OCI-LY7 (cell line): ENCODE measurements at regions not wholly inside any gene's neighbourhood (a gene's known extent, or its start where the extent isn't known, plus 50 kb on each side); places are given as distances from the start of the nearest gene placed in this dataset.

Experiments
- BruUV-seq: library from RNA; stranded (reverse); fragments of 400-500 nt; replicated peaks from 2 replicates; lab custom pipeline; 2021; lab: Mats Ljungman, UMichigan
- CTCF ChIA-PET: fragments of 300-600 bp; sonication (Branson Sonifier 250); formaldehyde crosslinking; loops from one replicate; lab custom pipeline; 2022; ENCODE audit warnings: antibody characterized with exemption; ENCODE audit not compliant: unreplicated experiment; lab: Charles Lee
- POLR2A ChIA-PET: fragments of 300-600 bp; sonication (Branson Sonifier 250); formaldehyde crosslinking; loops from one replicate; lab custom pipeline; 2022; ENCODE audit warnings: antibody characterized with exemption; lab: Charles Lee
- DNase-seq: peaks from one replicate; pipeline ENCODE4 v3.0.0-alpha.2; 2015; ENCODE audit warnings: low spot score
- H2AFZ ChIP-seq: fragments of 200-600 bp; sonication (generic), shearing (Covaris generic); 2 replicates; pipeline ENCODE4 v1.6.1; 2014; ENCODE audit warnings: mild to moderate bottlenecking, antibody characterized with exemption, low read length, moderate library complexity
- H3K27ac ChIP-seq: fragments of 200-600 bp; sonication (generic); 2 replicates; pipeline ENCODE4 v1.5.1; 2014; ENCODE audit warnings: mixed run types, low read depth, mild to moderate bottlenecking, moderate library complexity, low read length, inconsistent platforms; ENCODE audit not compliant: poor library complexity, severe bottlenecking
- H3K36me3 ChIP-seq: fragments of 200-600 bp; sonication (generic); 2 replicates; pipeline ENCODE4 v1.6.1; 2014; ENCODE audit warnings: mild to moderate bottlenecking, antibody characterized with exemption, low read length, moderate library complexity, mixed read lengths; ENCODE audit not compliant: insufficient read depth
- H3K4me1 ChIP-seq: fragments of 200-600 bp; sonication (generic); 2 replicates; pipeline ENCODE4 v1.5.1; 2014; ENCODE audit warnings: mild to moderate bottlenecking, low read length; ENCODE audit not compliant: insufficient read depth, poor library complexity, severe bottlenecking
- H3K4me2 ChIP-seq: fragments of 200-600 bp; sonication (generic); 2 replicates; pipeline ENCODE4 v1.6.1; 2014; ENCODE audit warnings: mild to moderate bottlenecking, low read length
- H3K4me3 ChIP-seq: fragments of 200-600 bp; sonication (generic); 2 replicates; pipeline ENCODE4 v1.5.1; 2014; ENCODE audit warnings: mild to moderate bottlenecking, low read depth, low read length; ENCODE audit not compliant: poor library complexity, severe bottlenecking
- H3K79me2 ChIP-seq: fragments of 200-600 bp; sonication (generic); 2 replicates; pipeline ENCODE4 v1.6.1; 2016; ENCODE audit warnings: low read depth, mild to moderate bottlenecking, low read length, moderate library complexity, mixed read lengths; ENCODE audit not compliant: insufficient read depth
- H3K9me2 ChIP-seq: fragments of 200-600 bp; sonication (generic); 2 replicates; pipeline ENCODE4 v1.6.1; 2016; ENCODE audit warnings: mild to moderate bottlenecking, low read length, mixed read lengths; ENCODE audit not compliant: insufficient read depth
- H3K9me3 ChIP-seq: fragments of 200-600 bp; sonication (generic); 2 replicates; pipeline ENCODE4 v1.6.1; 2014; ENCODE audit warnings: mild to moderate bottlenecking, mixed run types, low read length, mixed read lengths
- H4K20me1 ChIP-seq: fragments of 200-600 bp; sonication (generic); 2 replicates; pipeline ENCODE4 v1.6.1; 2014; ENCODE audit warnings: mild to moderate bottlenecking, antibody characterized with exemption, low read length, moderate library complexity, mixed read lengths; ENCODE audit not compliant: insufficient read depth
- CTCF ChIP-seq: fragments of 200-600 bp; sonication (generic); conservative IDR thresholded peaks from 2 replicates; pipeline ENCODE4 v1.5.1; 2014; ENCODE audit warnings: mild to moderate bottlenecking, antibody characterized with exemption, low read length, moderate library complexity, mixed read lengths
- EZH2phosphoT487 ChIP-seq: fragments of 200-600 bp; sonication (generic); IDR thresholded peaks from 2 replicates; pipeline ENCODE4 v1.6.1; 2018; ENCODE audit warnings: low read depth, borderline replicate concordance, mild to moderate bottlenecking, mixed run types, antibody characterized with exemption, low read length, moderate library complexity, mixed read lengths
- intact Hi-C: fragments of 100-400 bp; cut with micrococcal nuclease; formaldehyde crosslinking; loops from one replicate; pipeline ENCODE4 v1.10.0; 2022; ENCODE audit not compliant: unreplicated experiment

- Histone ChIP-seq H2AFZ (no peak overlapping the region), H4K20me1 (no peaks in the 10 kb centered on the region), H3K36me3 (no peaks in the 10 kb centered on the region), H3K4me3 (no peak overlapping the region), H3K9me3 (no peaks in the 10 kb centered on the region), H3K4me2 (no peak overlapping the region), H3K4me1 (no peaks in the 10 kb centered on the region), H3K9me2 (no peaks in the 10 kb centered on the region), H3K27ac (no peak overlapping the region), H3K79me2 (no peaks in the 10 kb centered on the region)
- TF ChIP-seq CTCF (no peak), EZH2phosphoT487 (no peak)
- no TSS peak for BruUV-seq
- CTCF ChIA-PET: no interaction called here
- POLR2A ChIA-PET: interaction anchor here (0.8 kb wide), 1 partner anchor 45 kb away, joined by 5 read pairs; no protein-coding TSS in a partner anchor
- intact Hi-C loops: no loop called here
- DNase-seq: no peak
These were observed 598.5 kb downstream of the TLR4 start for GRCh38 chr9:118302721-118303120.

GRCh38 chr9:118303216-118303615 is 599.0 kb downstream of the TLR4 start:
- H3K79me2 ChIP-seq: no peaks in the 10 kb centered on the region
- no peaks in the 10 kb centered on the region for H3K9me2 ChIP-seq
- no peak overlapping the region for H3K4me3 ChIP-seq
- CTCF ChIA-PET: no interaction called here
- intact Hi-C loops: no loop called here
- H2AFZ ChIP-seq: no peak overlapping the region
- no peak for DNase-seq
- POLR2A ChIA-PET: interaction anchor here (0.6 to 0.8 kb wide), 2 partner anchors 45 to 147 kb away, joined by 4 to 5 read pairs; no protein-coding TSS in a partner anchor
- H3K27ac ChIP-seq: no peak overlapping the region
- no peak for TF ChIP-seq EZH2phosphoT487
- TF ChIP-seq CTCF: no peak
- H3K36me3 ChIP-seq: no peaks in the 10 kb centered on the region
- H3K9me3 ChIP-seq: no peaks in the 10 kb centered on the region
- BruUV-seq: no TSS peak
- no peaks in the 10 kb centered on the region for H3K4me1 ChIP-seq
- no peaks in the 10 kb centered on the region for H4K20me1 ChIP-seq
- no peak overlapping the region for H3K4me2 ChIP-seq

- Histone ChIP-seq H3K9me3 (no peaks in the 10 kb centered on the region), H3K27ac (no peak overlapping the region), H3K36me3 (no peaks in the 10 kb centered on the region), H3K4me1 (no peaks in the 10 kb centered on the region), H3K9me2 (no peaks in the 10 kb centered on the region; the same call in 1 of the 2 replicates), H3K4me2 (no peak overlapping the region), H3K79me2 (no peaks in the 10 kb centered on the region), H2AFZ (no peak overlapping the region), H3K4me3 (no peak overlapping the region), H4K20me1 (no peaks in the 10 kb centered on the region)
- intact Hi-C loops: no loop called here
- no peak for DNase-seq
- POLR2A ChIA-PET: no interaction called here
- CTCF ChIA-PET: no interaction called here
- no TSS peak for BruUV-seq
- no peak for TF ChIP-seq CTCF
- no peak for TF ChIP-seq EZH2phosphoT487
These were observed 601.1 kb downstream of the TLR4 start for GRCh38 chr9:118305331-118305730.
